GM23338 (cell line): ENCODE measurements at regions not wholly inside any gene's neighbourhood (a gene's known extent, or its start where the extent isn't known, plus 50 kb on each side); places are given as distances from the start of the nearest gene placed in this dataset.
"Not testable (repeated sequence)": the region's sequence is repeated elsewhere in the genome, so short reads cannot be mapped to it uniquely, and the experiment has no call there.

Source experiments
- ATAC-seq: fragments of 200-7000 bp; cut with Tn5 transposase; 3 replicates; pipeline ENCODE4 v1.9.1; 2020
- DNase-seq: peaks from one replicate; pipeline ENCODE4 v3.0.0-alpha.2; 2015; ENCODE audit warnings: low spot score
- H2AFZ ChIP-seq: fragments of 200-600 bp; sonication (generic); 2 replicates; pipeline ENCODE4 v1.8.0; 2016; ENCODE audit warnings: antibody characterized with exemption, mild to moderate bottlenecking, moderate library complexity
- H3F3A ChIP-seq: fragments of 200-600 bp; sonication (generic); replicated peaks from 2 replicates; pipeline ENCODE4 v1.8.0; 2017; ENCODE audit warnings: antibody characterized with exemption, mixed run types, low read depth
- H3K27ac ChIP-seq: fragments of 200-600 bp; sonication (generic); 2 replicates; pipeline ENCODE4 v1.6.1; 2016; ENCODE audit warnings: low read depth
- H3K27me3 ChIP-seq: fragments of 200-600 bp; sonication (generic); 2 replicates; pipeline ENCODE4 v1.8.0; 2016; ENCODE audit warnings: mild to moderate bottlenecking, mixed run types, moderate library complexity; ENCODE audit not compliant: insufficient read depth
- H3K36me3 ChIP-seq: fragments of 200-600 bp; sonication (generic); 2 replicates; pipeline ENCODE4 v1.8.0; 2016; ENCODE audit warnings: mild to moderate bottlenecking; ENCODE audit not compliant: insufficient read depth
- H3K4me1 ChIP-seq: fragments of 200-600 bp; sonication (generic); 2 replicates; pipeline ENCODE4 v1.8.0; 2016; ENCODE audit warnings: mild to moderate bottlenecking, moderate library complexity; ENCODE audit not compliant: insufficient read depth
- H3K4me2 ChIP-seq: fragments of 200-600 bp; sonication (generic); 2 replicates; pipeline ENCODE4 v1.7.1; 2017; ENCODE audit warnings: mixed run types
- H3K4me3 ChIP-seq: fragments of 200-600 bp; sonication (generic); 2 replicates; pipeline ENCODE4 v1.6.1; 2016; ENCODE audit warnings: mixed run types
- H3K79me2 ChIP-seq: fragments of 200-600 bp; sonication (generic); replicated peaks from 2 replicates; pipeline ENCODE4 v1.8.0; 2017; ENCODE audit warnings: mild to moderate bottlenecking; ENCODE audit not compliant: insufficient read depth
- H3K9me2 ChIP-seq: fragments of 200-600 bp; sonication (generic); 2 replicates; pipeline ENCODE4 v1.8.0; 2017; ENCODE audit not compliant: insufficient read depth
- H4K20me1 ChIP-seq: fragments of 200-600 bp; sonication (generic); replicated peaks from 2 replicates; pipeline ENCODE4 v1.8.0; 2017; ENCODE audit warnings: mild to moderate bottlenecking; ENCODE audit not compliant: insufficient read depth
- H3K27ac Mint-ChIP-seq: 2 replicates; pipeline ENCODE4 v1.8.0; 2020; ENCODE audit warnings: inconsistent platforms, mild to moderate bottlenecking, moderate library complexity, mixed read lengths
- H3K27me3 Mint-ChIP-seq: 3 replicates; pipeline ENCODE4 v1.8.0; 2022; ENCODE audit warnings: low read depth, mild to moderate bottlenecking, moderate library complexity, mixed read lengths, inconsistent platforms; ENCODE audit not compliant: insufficient read depth, poor library complexity
- H3K36me3 Mint-ChIP-seq: 3 replicates; pipeline ENCODE4 v1.8.0; 2021; ENCODE audit warnings: low read depth, mild to moderate bottlenecking, inconsistent platforms, moderate library complexity, mixed read lengths
- H3K4me1 Mint-ChIP-seq: 3 replicates; pipeline ENCODE4 v1.8.0; 2020; ENCODE audit warnings: mild to moderate bottlenecking, inconsistent platforms, mixed read lengths
- H3K4me3 Mint-ChIP-seq: 3 replicates; pipeline ENCODE4 v1.8.0; 2021; ENCODE audit warnings: moderate library complexity, mild to moderate bottlenecking, inconsistent platforms, mixed read lengths
- H3K9me3 Mint-ChIP-seq: 3 replicates; pipeline ENCODE4 v1.8.0; 2020; ENCODE audit warnings: moderate library complexity, mild to moderate bottlenecking, inconsistent platforms, mixed read lengths
- CTCF ChIP-seq, 2 experiments: fragments of 200-600 bp in 1 of 2; sonication (generic) in 1 of 2; conservative IDR thresholded peaks; 2 replicates each; pipeline versions ENCODE4 v1.5.1 to v1.6.1; 2016 to 2017; ENCODE audit warnings: antibody characterized with exemption in 2 of 2, low read depth in 2 of 2, mild to moderate bottlenecking in 2 of 2, moderate library complexity in 1 of 2
- EZH2 ChIP-seq: fragments of 200-600 bp; sonication (generic); IDR thresholded peaks from one replicate; pipeline ENCODE4 v1.8.0; 2017; ENCODE audit warnings: antibody characterized with exemption, mild to moderate bottlenecking, low read depth; ENCODE audit not compliant: unreplicated experiment
- EZH2phosphoT487 ChIP-seq: fragments of 200-600 bp; sonication (generic); IDR thresholded peaks from one replicate; pipeline ENCODE4 v1.8.1; 2018; ENCODE audit warnings: antibody characterized with exemption; ENCODE audit not compliant: unreplicated experiment
- JUNB ChIP-seq: IDR thresholded peaks from one replicate; pipeline ENCODE4 v1.6.1; 2016; ENCODE audit warnings: antibody characterized with exemption; ENCODE audit not compliant: unreplicated experiment
- NANOG ChIP-seq: IDR thresholded peaks from 2 replicates; pipeline ENCODE4 v1.6.1; 2016; ENCODE audit warnings: antibody characterized with exemption, borderline replicate concordance
- POLR2AphosphoS5 ChIP-seq: IDR thresholded peaks from 2 replicates; pipeline ENCODE4 v1.6.1; 2016; ENCODE audit warnings: antibody characterized with exemption, low read depth
- REST ChIP-seq: IDR thresholded peaks from one replicate; pipeline ENCODE4 v1.6.1; 2018; ENCODE audit warnings: antibody characterized with exemption; ENCODE audit not compliant: unreplicated experiment
- STAT1 ChIP-seq: IDR thresholded peaks from one replicate; pipeline ENCODE4 v1.6.1; 2016; ENCODE audit warnings: antibody characterized with exemption; ENCODE audit not compliant: unreplicated experiment
- ZNF114 ChIP-seq: fragments of 250-450 bp; sonication (Bioruptor Pico); IDR thresholded peaks from 2 replicates; pipeline ENCODE4 v1.5.0; 2020; ENCODE audit warnings: mild to moderate bottlenecking, moderate library complexity
- ZNF331 ChIP-seq: fragments of 250-450 bp; sonication (Bioruptor Pico); IDR thresholded peaks from 2 replicates; pipeline ENCODE4 v1.5.0; 2020; ENCODE audit warnings: low read depth, mild to moderate bottlenecking, moderate library complexity

- Histone ChIP-seq H3K79me2 (no peaks in the 10 kb centered on the region), H3K4me1 (no peaks in the 10 kb centered on the region), H3F3A (no peaks in the 10 kb centered on the region), H3K4me2 (no peak overlapping the region), H2AFZ (no peak overlapping the region), H3K27ac (no peak overlapping the region), H3K27me3 (no peaks in the 10 kb centered on the region), H3K9me2 (no peaks in the 10 kb centered on the region), H3K4me3 (no peak overlapping the region), H4K20me1 (no peaks in the 10 kb centered on the region), H3K36me3 (no peaks in the 10 kb centered on the region; the same call in 1 of the 2 replicates)
- TF ChIP-seq JUNB (no peak), REST (no peak), POLR2AphosphoS5 (no peak), NANOG (no peak), ZNF331 (CRISPR knock-in tag) (no peak)
- DNase-seq (no peak), ATAC-seq (no peak)
- no peak overlapping the region for H3K4me3 Mint-ChIP-seq
- peaks cover 25% of the 10 kb centered on the region for H3K36me3 Mint-ChIP-seq
- no peak overlapping the region for H3K27ac Mint-ChIP-seq
- no peaks in the 10 kb centered on the region for H3K4me1 Mint-ChIP-seq
- H3K9me3 Mint-ChIP-seq, result peaks cover 59% of the 10 kb centered on the region
- H3K27me3 Mint-ChIP-seq, result peaks cover 6% of the 10 kb centered on the region
Measured at GRCh38 chr4:183377491-183377890, 55.3 kb upstream of the CLDN24 start.

DNA sequence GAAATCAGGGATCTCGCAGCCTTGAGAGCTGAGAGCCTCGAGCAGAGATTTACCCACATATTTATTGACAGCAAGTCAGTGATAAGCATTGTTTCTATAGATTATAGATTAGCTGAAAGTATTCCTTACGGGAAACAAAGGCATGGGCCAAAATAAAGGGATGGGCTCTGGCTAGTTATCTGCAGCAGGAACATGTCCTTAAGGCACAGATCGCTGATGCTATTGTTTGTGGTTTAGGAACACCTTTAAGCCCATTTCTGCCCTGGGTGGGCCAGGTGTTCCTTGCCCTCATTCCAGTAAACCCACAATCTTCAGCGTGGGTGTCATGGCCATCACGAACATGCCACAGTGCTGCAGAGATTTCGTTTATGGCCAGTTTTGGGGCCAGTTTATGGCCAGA, 56.1 kb upstream of the CLDN24 start:
- not testable (repeated sequence) for ATAC-seq, H3K27ac Mint-ChIP-seq, H3K4me1 Mint-ChIP-seq, H3K27me3 ChIP-seq, H3K36me3 ChIP-seq, H2AFZ ChIP-seq, H3K79me2 ChIP-seq, H3K4me2 ChIP-seq, H3K9me2 ChIP-seq, H3K4me1 ChIP-seq, H3F3A ChIP-seq, H3K4me3 Mint-ChIP-seq, H3K4me3 ChIP-seq, H3K27ac ChIP-seq, H3K27me3 Mint-ChIP-seq, H4K20me1 ChIP-seq, DNase-seq
- H3K36me3 Mint-ChIP-seq, result peaks cover 24% of the 10 kb centered on the region
- H3K9me3 Mint-ChIP-seq, result peaks cover 58% of the 10 kb centered on the region

- Mint-ChIP-seq H3K9me3 (peaks cover 73% of the 10 kb centered on the region), H3K27me3 (peaks cover 8% of the 10 kb centered on the region), H3K36me3 (peaks cover 28% of the 10 kb centered on the region), H3K4me1 (no peaks in the 10 kb centered on the region), H3K4me3 (no peak overlapping the region), H3K27ac (no peak overlapping the region)
- Histone ChIP-seq H4K20me1 (no peaks in the 10 kb centered on the region), H3K36me3 (no peaks in the 10 kb centered on the region), H3K4me3 (no peak overlapping the region), H3K4me1 (no peaks in the 10 kb centered on the region), H3K27ac (no peak overlapping the region), H3K9me2 (no peaks in the 10 kb centered on the region), H3K79me2 (no peaks in the 10 kb centered on the region), H3K4me2 (no peak overlapping the region), H2AFZ (no peak overlapping the region), H3F3A (no peaks in the 10 kb centered on the region), H3K27me3 (no peaks in the 10 kb centered on the region)
- ATAC-seq, result no peak
- DNase-seq, result no peak
- TF ChIP-seq EZH2 (no peak), EZH2phosphoT487 (no peak), POLR2AphosphoS5 (no peak), JUNB (no peak), STAT1 (no peak), CTCF (conservative IDR thresholded peaks at IDR 0.05; ENCODE audit: low read depth in 2 of 2) (no peak), ZNF114 (CRISPR knock-in tag) (no peak)
Measured at GRCh38 chr4:183380901-183381300, 58.7 kb upstream of the CLDN24 start.
